ENCODE measurements at regions not wholly inside any gene's neighbourhood (a gene's known extent, or its start where the extent isn't known, plus 50 kb on each side); places are given as distances from the start of the nearest gene placed in this dataset.

GRCh38 chr12:94790370-94790769 lies 140.0 kb upstream of the TMCC3 start:
- ChIA-PET CTCF (no interaction called here), POLR2A (no interaction called here)

DNA sequence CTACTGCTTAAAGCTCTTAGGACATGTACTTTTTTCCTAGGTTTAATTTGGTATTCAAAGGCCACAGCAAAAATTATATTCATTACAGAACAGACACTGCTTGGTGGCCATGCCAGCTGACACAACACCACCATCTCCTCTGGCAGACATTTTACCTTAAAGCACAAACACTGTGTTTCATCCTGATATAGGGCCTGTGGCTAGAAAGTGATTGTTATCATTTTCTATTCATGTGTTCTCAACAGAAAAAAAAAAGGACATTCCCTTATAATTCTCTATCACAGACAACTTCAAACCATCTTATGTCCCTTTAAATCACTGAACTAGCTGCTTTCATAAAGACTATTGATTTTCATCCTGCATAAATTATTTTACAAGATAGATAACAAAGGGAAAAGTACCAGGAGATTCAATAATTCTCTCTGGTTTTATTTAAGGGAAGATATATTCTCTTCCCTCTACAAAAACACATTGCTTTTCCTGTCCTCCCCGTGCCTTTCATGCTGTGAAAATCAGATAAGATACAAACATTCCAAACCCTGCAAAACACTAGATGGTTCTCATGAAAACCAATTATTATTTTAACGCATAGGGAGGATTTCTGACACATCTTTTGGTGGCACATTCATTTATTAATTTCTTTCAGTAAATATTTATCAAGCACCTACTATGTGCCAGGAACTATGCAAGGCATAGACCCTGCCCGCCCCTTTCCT lies 139.3 kb upstream of the TMCC3 start:
- ChIA-PET POLR2A (no interaction called here), CTCF (no interaction called here)

DNA sequence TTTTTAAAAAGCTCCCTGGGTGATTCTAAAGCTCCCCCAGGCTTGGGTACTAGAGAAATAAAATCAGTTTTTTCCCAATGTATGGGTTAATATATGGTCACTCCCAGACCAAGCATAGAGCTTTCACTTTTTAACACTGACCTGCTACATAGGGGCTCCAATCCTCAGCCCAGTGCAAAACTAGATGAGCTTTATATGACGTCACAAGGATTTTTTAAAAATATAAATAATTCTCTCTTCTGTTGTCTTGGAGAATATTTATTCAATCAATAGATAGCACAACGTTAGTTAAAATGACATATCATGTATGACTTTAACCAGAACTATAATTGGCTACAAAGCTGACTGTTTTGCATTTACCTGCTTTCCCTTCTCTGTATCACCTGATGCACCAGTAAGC lies 137.9 kb upstream of the TMCC3 start:
- CTCF ChIA-PET, result no interaction called here
- POLR2A ChIA-PET, result no interaction called here

- ChIA-PET POLR2A (no interaction called here), CTCF (no interaction called here)
These were observed 136.5 kb upstream of the TMCC3 start for GRCh38 chr12:94786906-94787305.

DNA sequence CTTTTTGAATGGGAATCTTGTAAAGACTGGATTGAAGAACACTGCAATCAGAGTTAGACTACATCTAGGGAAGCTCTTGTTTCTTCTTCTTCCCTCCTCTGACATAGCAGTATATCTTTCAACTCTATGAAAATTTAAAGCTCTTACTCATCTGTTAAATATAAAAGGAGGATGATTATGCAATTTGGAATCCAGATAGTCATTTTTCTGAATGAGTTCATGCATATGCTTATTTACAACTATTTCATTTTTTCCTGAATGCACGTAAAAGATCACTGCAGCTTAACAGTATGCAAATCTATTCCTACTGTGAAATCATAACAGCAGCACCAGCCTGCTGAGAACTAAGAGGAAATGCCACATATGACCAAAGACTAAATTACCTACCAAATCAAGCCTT lies 133.5 kb upstream of the TMCC3 start:
- ChIA-PET CTCF (no interaction called here), POLR2A (no interaction called here)

GRCh38 chr12:94783343-94783742 lies 133.0 kb upstream of the TMCC3 start:
- POLR2A ChIA-PET, result no interaction called here

GRCh38 chr12:94781835-94782234 lies 131.5 kb upstream of the TMCC3 start:
- ChIA-PET CTCF (no interaction called here), POLR2A (no interaction called here)

More at GRCh38 chr12:94783343-94783742, 133.0 kb upstream of the TMCC3 start:
- CTCF ChIA-PET, result no interaction called here

DNA sequence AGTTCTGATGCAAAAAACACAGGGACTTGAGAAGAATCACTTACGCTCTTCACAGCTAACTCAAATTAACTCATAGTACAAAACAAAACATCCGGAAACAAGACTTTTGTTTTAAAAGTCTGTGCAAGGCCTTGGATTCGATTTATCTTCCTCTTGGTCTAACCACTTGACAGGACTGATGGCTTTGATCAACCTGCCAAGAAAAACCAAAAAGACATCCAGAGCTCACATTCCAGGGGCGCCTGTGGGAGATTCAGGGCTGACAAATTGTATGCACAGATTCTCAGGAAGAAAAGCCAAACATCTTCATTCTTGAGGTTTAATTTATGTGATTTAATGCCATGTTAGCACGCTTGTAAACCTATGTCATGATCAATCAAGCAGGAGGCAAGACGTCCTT lies 129.1 kb upstream of the TMCC3 start:
- POLR2A ChIA-PET, result no interaction called here
- CTCF ChIA-PET, result no interaction called here

- POLR2A ChIA-PET, result no interaction called here
- CTCF ChIA-PET, result no interaction called here
These were observed 127.6 kb upstream of the TMCC3 start for GRCh38 chr12:94777936-94778335.

DNA sequence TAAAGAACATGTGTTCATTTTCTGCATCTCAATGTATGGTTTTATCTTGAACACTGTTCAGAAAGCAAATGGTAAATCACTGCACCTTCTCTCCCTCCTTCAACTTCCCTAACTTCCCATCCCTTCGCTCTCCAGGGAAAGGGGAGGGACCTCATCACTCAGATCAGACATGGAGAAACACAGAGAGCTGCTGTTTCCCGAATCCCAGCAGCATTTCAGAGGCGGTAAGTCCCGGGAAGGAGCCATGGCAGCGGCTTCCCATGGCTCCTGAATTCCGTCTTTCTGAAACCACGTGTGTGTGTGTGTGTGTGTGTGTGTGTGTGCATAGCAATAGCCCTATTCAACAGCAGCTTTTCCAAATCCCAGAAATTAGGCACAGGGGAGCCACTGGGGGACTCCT lies 125.4 kb upstream of the TMCC3 start:
- ChIA-PET CTCF (no interaction called here), POLR2A (no interaction called here)

DNA sequence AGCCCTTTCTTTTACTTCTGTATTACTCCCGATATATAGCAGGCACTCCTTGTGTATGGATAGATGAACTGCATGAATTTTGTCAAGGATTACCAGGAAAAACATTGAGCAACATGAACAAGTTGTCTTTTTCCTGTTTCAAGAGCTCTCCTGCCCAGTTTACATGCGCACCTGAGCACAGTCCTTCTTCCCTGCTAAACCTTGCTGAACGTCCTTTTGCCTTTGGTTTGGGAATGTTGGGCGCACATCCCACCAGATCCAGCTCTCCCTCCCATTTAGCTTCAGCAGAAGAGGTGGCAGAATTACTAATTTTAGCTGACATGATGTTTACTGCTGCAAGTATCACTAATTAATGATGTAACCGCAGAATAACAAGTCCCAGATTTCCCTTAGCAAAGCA lies 121.4 kb upstream of the TMCC3 start:
- ChIA-PET CTCF (no interaction called here), POLR2A (no interaction called here)

DNA sequence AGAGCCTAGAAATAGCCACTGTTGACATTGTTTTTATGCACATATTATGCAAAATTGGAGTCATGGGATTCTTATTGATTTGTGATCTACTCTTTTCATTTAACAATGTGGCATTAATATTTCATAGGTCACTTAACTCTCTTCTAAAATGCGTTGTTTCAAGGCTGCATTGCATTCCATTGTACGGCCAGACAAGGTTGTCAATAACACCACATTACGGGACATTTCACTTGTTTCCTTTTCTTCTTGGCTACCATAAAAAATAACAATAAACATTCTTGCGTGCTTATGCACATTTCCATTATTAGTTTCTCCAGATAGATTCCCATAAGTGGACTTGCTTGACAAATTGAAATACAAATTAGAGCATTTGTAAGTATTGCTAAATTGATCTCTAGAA lies 120.8 kb upstream of the TMCC3 start:
- POLR2A ChIA-PET, result no interaction called here
- CTCF ChIA-PET, result no interaction called here

DNA sequence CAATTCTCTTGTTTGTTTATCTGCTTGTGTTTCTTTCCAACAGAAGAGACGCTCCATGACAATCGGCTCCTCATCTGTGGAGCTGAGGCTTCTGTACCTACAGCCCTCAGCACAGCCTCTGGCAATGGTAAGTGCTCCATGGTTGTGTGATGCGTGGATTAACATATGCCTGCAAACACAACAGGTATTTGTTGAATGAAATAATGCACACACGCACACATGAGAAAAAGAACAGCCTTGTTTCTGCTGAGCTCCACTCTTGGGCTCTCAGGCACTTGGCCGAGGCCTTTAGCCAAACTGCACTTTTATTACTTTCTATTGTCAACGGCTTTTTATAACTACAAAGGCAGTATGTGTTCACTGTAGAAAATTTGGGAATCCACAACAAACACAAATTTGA lies 120.4 kb upstream of the TMCC3 start:
- ChIA-PET POLR2A (no interaction called here), CTCF (no interaction called here)

- ChIA-PET POLR2A (no interaction called here), CTCF (no interaction called here)
These were observed 119.7 kb upstream of the TMCC3 start for GRCh38 chr12:94769776-94770759.

GRCh38 chr12:94769047-94769420 lies 118.7 kb upstream of the TMCC3 start:
- ChIA-PET CTCF (no interaction called here), POLR2A (no interaction called here)

- CTCF ChIA-PET, result no interaction called here
- POLR2A ChIA-PET, result no interaction called here
These were observed 118.2 kb upstream of the TMCC3 start for GRCh38 chr12:94768398-94769046.

DNA sequence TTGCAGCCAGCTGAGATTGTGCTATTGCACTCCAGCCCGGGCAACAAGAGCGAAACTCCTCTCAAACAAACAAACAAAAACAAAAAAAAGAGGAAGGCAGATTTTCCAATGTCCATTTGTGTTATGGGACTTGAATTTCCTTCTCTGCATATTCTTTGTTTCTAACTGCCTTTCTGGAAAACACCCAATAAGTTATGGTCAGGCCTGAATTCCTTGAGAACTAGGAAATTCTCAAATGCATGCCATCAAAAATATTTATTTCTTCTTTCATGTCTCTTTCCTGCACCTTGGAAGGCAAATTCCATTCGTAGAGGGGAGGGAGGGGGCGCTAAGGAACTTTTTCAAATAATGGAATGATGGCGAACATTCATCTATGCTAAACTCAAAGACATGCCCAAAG lies 117.6 kb upstream of the TMCC3 start:
- POLR2A ChIA-PET, result no interaction called here
- CTCF ChIA-PET, result no interaction called here

- ChIA-PET POLR2A (no interaction called here), CTCF (no interaction called here)
These were observed 116.0 kb upstream of the TMCC3 start for GRCh38 chr12:94766397-94766796.

DNA sequence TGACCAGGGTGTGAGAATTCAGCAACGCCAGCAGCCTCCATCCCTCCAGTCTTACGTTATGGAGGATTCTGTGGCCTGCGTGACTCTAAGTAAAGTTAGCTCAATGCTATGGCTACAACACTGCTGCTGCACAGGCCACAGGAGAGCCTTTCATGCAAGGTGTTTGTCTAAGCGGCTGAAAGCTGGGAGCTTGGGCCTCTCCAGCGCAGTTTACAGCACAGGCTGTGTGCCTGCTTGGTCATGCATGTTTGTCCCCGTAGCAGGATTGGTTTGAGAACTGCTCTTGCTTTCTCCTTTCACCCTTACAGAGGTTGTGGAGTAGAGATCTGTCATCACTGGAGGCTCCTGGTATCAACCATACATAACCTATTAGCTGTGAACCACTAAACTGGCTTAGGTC lies 113.1 kb upstream of the TMCC3 start:
- ChIA-PET CTCF (interaction anchor here (0.8 kb wide), 1 partner anchor 101 kb away, joined by 3 read pairs; no protein-coding TSS in a partner anchor), POLR2A (interaction anchor here (0.6 kb wide), 1 partner anchor 240 kb away, joined by 4 read pairs; no protein-coding TSS in a partner anchor)

DNA sequence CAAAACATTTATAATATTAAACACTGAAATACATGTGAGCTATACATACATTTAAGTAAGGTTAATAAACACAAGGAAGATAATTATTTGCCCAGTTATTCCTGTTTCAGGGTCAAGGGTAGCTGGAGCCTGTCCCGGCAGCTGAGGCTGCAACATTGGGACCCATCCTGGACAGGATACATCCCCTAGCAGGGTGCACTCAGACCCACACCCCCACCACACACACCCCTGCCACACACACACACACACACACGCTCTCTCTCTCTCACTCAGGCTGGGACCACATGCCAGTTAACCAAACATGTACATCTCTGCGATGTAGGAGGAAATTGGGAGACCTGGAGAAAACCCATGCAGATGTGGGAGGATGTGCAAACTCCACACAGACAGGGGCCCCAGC lies 112.6 kb upstream of the TMCC3 start:
- POLR2A ChIA-PET, result interaction anchor here (0.6 kb wide), 1 partner anchor 240 kb away, joined by 4 read pairs; no protein-coding TSS in a partner anchor
- CTCF ChIA-PET, result no interaction called here

All from activated CD8-positive, alpha-beta memory T cell treated with anti-CD3 and anti-CD28 coated beads for 36 hours (primary cell).